ENCODE measurements at regions not wholly inside any gene's neighbourhood (a gene's known extent, or its start where the extent isn't known, plus 50 kb on each side); places are given as distances from the start of the nearest gene placed in this dataset.

- H3K27me3 Mint-ChIP-seq: no peaks in the 10 kb centered on the region
- intact Hi-C loops (cut with micrococcal nuclease): no loop called here
- peaks cover 3% of the 10 kb centered on the region for H3K9me3 Mint-ChIP-seq
- no peak overlapping the region for H3K4me3 Mint-ChIP-seq
- H3K27ac Mint-ChIP-seq: no peak overlapping the region
- no peaks in the 10 kb centered on the region for H3K36me3 Mint-ChIP-seq (ENCODE audit: low read depth)
- no peaks in the 10 kb centered on the region for H3K4me1 Mint-ChIP-seq
- no peak for DNase-seq
Observed at GRCh38 chr2:14321357-14321756, 311.2 kb upstream of the LRATD1 start.

- Mint-ChIP-seq H3K4me3 (no peak overlapping the region), H3K27me3 (no peaks in the 10 kb centered on the region), H3K4me1 (no peaks in the 10 kb centered on the region), H3K27ac (no peak overlapping the region), H3K36me3 (ENCODE audit: low read depth) (no peaks in the 10 kb centered on the region), H3K9me3 (peaks cover 3% of the 10 kb centered on the region)
- DNase-seq: no peak
- intact Hi-C loops (cut with micrococcal nuclease): no loop called here
Observed at GRCh38 chr2:14322306-14322705, 310.2 kb upstream of the LRATD1 start.

GRCh38 chr2:14324308-14324707 is 308.2 kb upstream of the LRATD1 start:
- no peaks in the 10 kb centered on the region for H3K27me3 Mint-ChIP-seq
- intact Hi-C loops (cut with micrococcal nuclease): no loop called here
- peaks cover 3% of the 10 kb centered on the region for H3K9me3 Mint-ChIP-seq
- H3K27ac Mint-ChIP-seq: no peak overlapping the region
- no peaks in the 10 kb centered on the region for H3K36me3 Mint-ChIP-seq (ENCODE audit: low read depth)
- no peaks in the 10 kb centered on the region for H3K4me1 Mint-ChIP-seq
- H3K4me3 Mint-ChIP-seq: no peak overlapping the region
- DNase-seq: no peak

GRCh38 chr2:14330884-14331283 is 301.6 kb upstream of the LRATD1 start:
- Mint-ChIP-seq H3K9me3 (peaks cover 3% of the 10 kb centered on the region), H3K4me1 (no peaks in the 10 kb centered on the region), H3K27me3 (no peaks in the 10 kb centered on the region), H3K4me3 (no peak overlapping the region), H3K27ac (no peak overlapping the region), H3K36me3 (ENCODE audit: low read depth) (no peaks in the 10 kb centered on the region)
- intact Hi-C loops (cut with micrococcal nuclease): no loop called here
- no peak for DNase-seq

GRCh38 chr2:14336759-14337382 is 295.6 kb upstream of the LRATD1 start:
- DNase-seq: no peak
- Mint-ChIP-seq H3K4me1 (no peaks in the 10 kb centered on the region), H3K4me3 (no peak overlapping the region), H3K27me3 (no peaks in the 10 kb centered on the region), H3K36me3 (ENCODE audit: low read depth) (no peaks in the 10 kb centered on the region), H3K27ac (no peak overlapping the region), H3K9me3 (no peaks in the 10 kb centered on the region)
- intact Hi-C loops (cut with micrococcal nuclease): no loop called here

- Mint-ChIP-seq H3K9me3 (no peaks in the 10 kb centered on the region), H3K36me3 (ENCODE audit: low read depth) (no peaks in the 10 kb centered on the region), H3K4me1 (no peaks in the 10 kb centered on the region), H3K27ac (no peak overlapping the region), H3K27me3 (no peaks in the 10 kb centered on the region), H3K4me3 (no peak overlapping the region)
- intact Hi-C loops (cut with micrococcal nuclease): no loop called here
- DNase-seq: no peak
Observed at GRCh38 chr2:14340703-14341102, 291.8 kb upstream of the LRATD1 start.

- H3K9me3 Mint-ChIP-seq: no peaks in the 10 kb centered on the region
- intact Hi-C loops (cut with micrococcal nuclease): no loop called here
Observed at GRCh38 chr2:14342313-14342712, 290.2 kb upstream of the LRATD1 start.

GRCh38 chr2:14344355-14344754 is 288.2 kb upstream of the LRATD1 start:
- Mint-ChIP-seq H3K4me1 (no peaks in the 10 kb centered on the region), H3K27ac (no peak overlapping the region), H3K4me3 (no peak overlapping the region), H3K36me3 (ENCODE audit: low read depth) (no peaks in the 10 kb centered on the region), H3K9me3 (no peaks in the 10 kb centered on the region), H3K27me3 (no peaks in the 10 kb centered on the region)
- intact Hi-C loops (cut with micrococcal nuclease): no loop called here
- no peak for DNase-seq

More at GRCh38 chr2:14342313-14342712, 290.2 kb upstream of the LRATD1 start:
- no peak overlapping the region for H3K27ac Mint-ChIP-seq
- H3K4me3 Mint-ChIP-seq: no peak overlapping the region
- H3K4me1 Mint-ChIP-seq: no peaks in the 10 kb centered on the region
- H3K36me3 Mint-ChIP-seq (ENCODE audit: low read depth): no peaks in the 10 kb centered on the region
- no peaks in the 10 kb centered on the region for H3K27me3 Mint-ChIP-seq
- DNase-seq: no peak

- Mint-ChIP-seq H3K27me3 (no peaks in the 10 kb centered on the region), H3K4me1 (no peaks in the 10 kb centered on the region), H3K9me3 (peaks cover 5% of the 10 kb centered on the region), H3K36me3 (ENCODE audit: low read depth) (no peaks in the 10 kb centered on the region), H3K27ac (no peak overlapping the region), H3K4me3 (no peak overlapping the region)
- intact Hi-C loops (cut with micrococcal nuclease): no loop called here
- DNase-seq: no peak
Observed at GRCh38 chr2:14348247-14348646, 284.3 kb upstream of the LRATD1 start.

GRCh38 chr2:14350856-14351255 is 281.7 kb upstream of the LRATD1 start:
- no peak overlapping the region for H3K27ac Mint-ChIP-seq
- no peak overlapping the region for H3K4me3 Mint-ChIP-seq
- intact Hi-C loops (cut with micrococcal nuclease): no loop called here
- no peaks in the 10 kb centered on the region for H3K4me1 Mint-ChIP-seq
- no peak for DNase-seq
- H3K36me3 Mint-ChIP-seq (ENCODE audit: low read depth): no peaks in the 10 kb centered on the region
- no peaks in the 10 kb centered on the region for H3K27me3 Mint-ChIP-seq
- peaks cover 7% of the 10 kb centered on the region for H3K9me3 Mint-ChIP-seq

GRCh38 chr2:14352067-14352466 is 280.4 kb upstream of the LRATD1 start:
- no peak for DNase-seq
- Mint-ChIP-seq H3K9me3 (peaks cover 7% of the 10 kb centered on the region), H3K4me3 (no peak overlapping the region), H3K36me3 (ENCODE audit: low read depth) (no peaks in the 10 kb centered on the region), H3K27me3 (no peaks in the 10 kb centered on the region), H3K4me1 (no peaks in the 10 kb centered on the region), H3K27ac (no peak overlapping the region)
- intact Hi-C loops (cut with micrococcal nuclease): no loop called here

- DNase-seq: no peak
- H3K27ac Mint-ChIP-seq: no peak overlapping the region
- no peaks in the 10 kb centered on the region for H3K4me1 Mint-ChIP-seq
- H3K36me3 Mint-ChIP-seq (ENCODE audit: low read depth): no peaks in the 10 kb centered on the region
- H3K4me3 Mint-ChIP-seq: no peak overlapping the region
- intact Hi-C loops (cut with micrococcal nuclease): no loop called here
- H3K9me3 Mint-ChIP-seq: peaks cover 7% of the 10 kb centered on the region
- no peaks in the 10 kb centered on the region for H3K27me3 Mint-ChIP-seq
Observed at GRCh38 chr2:14354231-14354630, 278.3 kb upstream of the LRATD1 start.

- Mint-ChIP-seq H3K27ac (no peak overlapping the region), H3K4me1 (no peaks in the 10 kb centered on the region), H3K4me3 (no peak overlapping the region), H3K27me3 (no peaks in the 10 kb centered on the region), H3K36me3 (ENCODE audit: low read depth) (no peaks in the 10 kb centered on the region), H3K9me3 (peaks cover 3% of the 10 kb centered on the region)
- DNase-seq: no peak
- intact Hi-C loops (cut with micrococcal nuclease): no loop called here
Observed at GRCh38 chr2:14355102-14355501, 277.4 kb upstream of the LRATD1 start.

- no peak for DNase-seq
- intact Hi-C loops (cut with micrococcal nuclease): no loop called here
- no peaks in the 10 kb centered on the region for H3K4me1 Mint-ChIP-seq
- H3K27ac Mint-ChIP-seq: no peak overlapping the region
- no peaks in the 10 kb centered on the region for H3K36me3 Mint-ChIP-seq (ENCODE audit: low read depth)
- no peak overlapping the region for H3K4me3 Mint-ChIP-seq
- H3K27me3 Mint-ChIP-seq: no peaks in the 10 kb centered on the region
- peaks cover under 1% of the 10 kb centered on the region for H3K9me3 Mint-ChIP-seq
Observed at GRCh38 chr2:14358339-14358738, 274.2 kb upstream of the LRATD1 start.

GRCh38 chr2:14358774-14359173 is 273.7 kb upstream of the LRATD1 start:
- H3K27me3 Mint-ChIP-seq: no peaks in the 10 kb centered on the region
- intact Hi-C loops (cut with micrococcal nuclease): no loop called here
- no peaks in the 10 kb centered on the region for H3K9me3 Mint-ChIP-seq
- no peak overlapping the region for H3K27ac Mint-ChIP-seq
- H3K4me3 Mint-ChIP-seq: no peak overlapping the region
- no peaks in the 10 kb centered on the region for H3K4me1 Mint-ChIP-seq
- DNase-seq: no peak
- H3K36me3 Mint-ChIP-seq (ENCODE audit: low read depth): no peaks in the 10 kb centered on the region
